GM19372 (cell line): ENCODE measurements at regions not wholly inside any gene's neighbourhood (a gene's known extent, or its start where the extent isn't known, plus 50 kb on each side); places are given as distances from the start of the nearest gene placed in this dataset.
"Not testable (repeated sequence)": the region's sequence is repeated elsewhere in the genome, so short reads cannot be mapped to it uniquely, and the experiment has no call there.

Experiments
- ATAC-seq: cut with Tn5 transposase; IDR thresholded peaks from one replicate; pipeline ENCODE4 v1.9.1; 2021; ENCODE audit warnings: mild to moderate bottlenecking, low read depth, moderate library complexity; ENCODE audit not compliant: unreplicated experiment

DNA sequence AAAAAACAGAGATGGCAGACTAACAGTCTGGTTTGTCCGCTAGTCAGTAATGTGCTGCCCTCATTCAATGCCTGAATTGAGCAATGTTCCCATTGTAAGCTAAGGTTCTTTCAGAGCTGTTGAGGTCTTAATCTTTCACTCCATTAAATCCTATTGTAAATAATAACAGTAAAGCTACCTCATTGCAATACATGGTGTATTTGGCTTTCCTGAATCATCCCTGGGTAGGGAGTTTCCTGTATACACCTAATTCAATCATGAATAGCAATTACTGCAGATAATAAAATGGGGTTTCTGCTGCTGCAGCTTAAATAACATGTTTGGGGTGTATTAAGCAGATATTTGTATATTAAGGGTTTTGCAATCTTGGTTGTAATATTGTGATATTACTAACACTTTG is 1100.2 kb upstream of the INTU start:
- no peak for ATAC-seq

DNA sequence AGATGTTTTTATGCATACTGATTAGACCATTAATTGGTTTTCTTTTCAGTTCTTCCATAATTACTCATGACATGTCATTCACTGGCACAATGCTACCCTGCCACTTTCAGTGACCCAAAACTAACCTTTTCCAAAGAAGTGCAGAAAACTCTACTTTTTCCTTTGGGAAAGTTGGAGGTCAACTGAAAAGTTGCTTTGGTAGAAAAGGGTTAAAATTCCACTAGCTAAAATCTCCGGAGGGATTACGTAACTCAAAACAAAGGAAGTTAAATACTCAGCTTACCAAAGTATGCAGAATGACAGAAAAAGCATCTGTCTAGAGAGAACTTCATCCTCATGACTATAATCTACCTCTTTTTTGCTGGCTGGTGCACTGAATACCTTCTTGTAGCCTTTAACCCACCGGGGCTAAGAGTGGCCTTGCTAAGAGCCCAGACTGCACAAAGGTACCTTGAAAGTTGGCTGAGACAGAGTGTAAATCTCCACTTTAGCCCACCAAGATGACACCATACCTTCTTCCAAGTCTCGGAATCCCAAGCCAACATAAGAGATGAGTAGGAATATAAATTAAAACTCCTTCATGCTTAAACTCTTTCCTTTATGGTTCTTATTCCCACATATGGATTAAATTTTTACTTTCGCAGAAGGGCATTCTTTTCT is 1099.5 kb upstream of the INTU start:
- ATAC-seq = no peak

DNA sequence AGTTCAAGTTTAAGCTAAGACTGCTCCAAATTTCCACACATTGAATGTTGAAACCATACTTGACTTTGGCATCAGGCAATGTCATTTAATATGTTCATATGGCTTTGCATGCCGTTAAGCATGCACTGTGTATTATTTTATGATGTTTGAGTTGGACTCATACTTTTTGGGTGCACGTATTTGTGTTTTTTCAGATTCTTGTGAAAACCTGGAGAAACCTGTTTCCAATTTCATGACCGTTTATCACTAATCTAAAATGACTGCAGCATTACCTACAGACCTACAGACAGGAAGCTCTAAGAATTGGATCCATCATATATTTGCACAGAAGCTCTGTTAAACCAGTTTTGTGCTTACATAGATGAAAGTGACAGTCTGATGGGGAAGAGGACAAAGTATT is 1093.0 kb upstream of the INTU start:
- no peak for ATAC-seq

GRCh38 chr4:126541820-126542219 is 1090.9 kb upstream of the INTU start:
- no peak for ATAC-seq

DNA sequence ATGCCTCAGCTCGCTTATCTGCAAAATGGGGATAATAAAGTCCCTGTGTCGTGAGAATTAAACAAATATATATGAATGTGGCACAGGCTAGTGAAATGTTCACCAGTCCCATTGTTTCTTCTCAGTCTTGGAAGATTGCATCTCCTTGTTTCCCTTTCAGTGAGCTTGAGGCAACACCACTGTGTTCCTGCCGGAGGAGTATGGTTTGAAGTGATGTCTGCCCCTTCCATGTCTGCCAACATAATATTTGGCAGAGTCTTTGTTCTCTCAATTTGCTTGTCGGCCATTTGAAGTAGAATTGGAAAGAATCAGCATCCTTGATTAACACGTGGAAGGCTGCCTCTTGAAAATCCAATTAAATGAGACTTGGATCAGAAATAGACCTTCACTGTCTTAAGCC is 1088.5 kb upstream of the INTU start:
- no peak for ATAC-seq

DNA sequence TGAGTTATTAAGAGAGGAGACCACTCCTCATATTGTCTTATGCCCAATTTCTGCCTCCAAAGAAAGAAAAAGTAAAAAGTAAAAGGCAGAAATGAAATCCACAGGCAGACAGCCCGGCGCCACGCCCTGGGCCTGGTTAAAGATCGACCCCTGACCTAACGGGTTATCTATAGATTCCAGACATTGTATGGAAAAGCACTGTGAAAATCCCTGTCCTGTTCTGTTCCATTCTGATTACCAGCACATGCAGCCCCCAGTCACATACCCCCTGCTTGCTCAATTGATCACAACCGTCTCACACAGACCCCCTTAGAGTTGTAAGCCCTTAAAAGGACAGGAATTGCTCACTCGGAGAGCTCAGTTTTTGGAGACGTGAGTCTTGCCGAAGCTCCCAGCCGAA is 1086.6 kb upstream of the INTU start:
- not testable (repeated sequence) for ATAC-seq

DNA sequence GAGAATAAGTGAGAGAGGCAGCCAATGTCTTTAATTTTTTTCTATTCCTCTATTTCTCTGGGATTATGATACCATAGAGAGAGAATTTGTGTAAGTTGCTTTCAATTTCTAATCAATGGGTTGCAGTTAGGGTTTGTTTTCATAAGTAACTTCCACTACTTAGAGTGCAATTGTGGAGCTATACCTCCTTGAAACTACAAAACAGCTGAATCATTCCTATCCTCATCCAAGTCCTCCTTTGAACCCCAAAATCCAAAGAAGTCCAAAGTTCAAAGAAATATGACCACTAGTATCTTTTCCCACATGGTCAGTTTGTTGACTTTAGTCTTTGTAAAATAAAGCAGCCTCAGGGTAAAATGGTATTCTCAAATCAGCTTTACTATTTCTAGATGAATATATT is 1085.4 kb upstream of the INTU start:
- ATAC-seq = no peak

DNA sequence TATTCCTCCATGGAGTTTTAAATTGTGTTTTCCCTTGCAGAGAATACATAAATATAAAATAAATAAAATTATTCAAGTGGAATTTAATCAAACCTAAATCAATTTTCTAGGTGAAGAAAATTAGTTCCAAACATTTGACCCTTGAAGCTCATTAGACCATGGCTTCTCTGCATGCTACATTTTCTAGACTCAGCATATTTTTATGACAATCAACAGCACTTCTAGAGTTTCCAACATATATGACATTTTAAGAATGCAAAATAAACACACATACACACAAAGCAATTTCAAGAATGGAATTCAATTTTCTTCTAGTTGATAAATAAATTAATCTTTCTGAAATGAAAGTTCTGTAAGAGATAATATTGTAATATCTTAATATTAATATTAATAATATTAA is 1083.9 kb upstream of the INTU start:
- ATAC-seq = no peak

DNA sequence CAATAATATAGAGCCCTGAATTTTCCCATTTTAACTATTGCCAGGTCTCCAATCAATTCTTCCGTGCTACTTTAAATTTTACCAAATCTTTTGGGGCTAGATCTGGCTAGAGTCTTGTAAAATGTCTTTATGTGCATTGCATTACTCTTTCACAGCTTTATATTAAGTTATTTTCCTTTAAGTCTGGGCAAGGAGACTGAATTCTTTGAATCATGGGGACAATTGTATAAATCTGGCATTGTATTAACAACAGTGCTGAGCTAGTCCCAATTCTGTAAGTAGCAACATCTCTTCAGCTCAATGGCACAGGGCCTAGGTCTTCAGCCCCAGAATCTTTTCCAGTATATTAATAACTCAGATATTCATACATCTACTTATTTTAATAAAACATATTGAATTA is 1080.4 kb upstream of the INTU start:
- ATAC-seq = no peak

- no peak for ATAC-seq
Measured at GRCh38 chr4:126553248-126553647, 1079.5 kb upstream of the INTU start.

GRCh38 chr4:126558596-126558995 is 1074.2 kb upstream of the INTU start:
- no peak for ATAC-seq

DNA sequence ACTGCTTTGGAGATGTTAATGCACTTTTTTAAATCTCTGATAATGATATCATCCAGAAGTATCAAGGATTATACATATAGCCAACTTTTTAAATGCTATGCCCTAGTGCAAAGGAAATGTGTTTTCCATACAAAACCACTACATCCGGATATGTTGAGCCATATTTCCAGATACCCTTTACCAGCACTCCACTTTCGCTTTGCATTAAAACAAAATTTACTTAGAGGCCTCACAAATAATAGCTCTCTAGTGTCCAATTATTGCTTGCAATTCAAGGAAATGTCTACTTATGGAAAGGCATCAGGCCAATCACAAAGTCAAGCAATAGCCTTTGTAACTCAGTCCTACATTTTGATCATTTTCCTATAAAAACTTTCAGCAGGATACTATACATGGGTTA is 1072.8 kb upstream of the INTU start:
- ATAC-seq = no peak

DNA sequence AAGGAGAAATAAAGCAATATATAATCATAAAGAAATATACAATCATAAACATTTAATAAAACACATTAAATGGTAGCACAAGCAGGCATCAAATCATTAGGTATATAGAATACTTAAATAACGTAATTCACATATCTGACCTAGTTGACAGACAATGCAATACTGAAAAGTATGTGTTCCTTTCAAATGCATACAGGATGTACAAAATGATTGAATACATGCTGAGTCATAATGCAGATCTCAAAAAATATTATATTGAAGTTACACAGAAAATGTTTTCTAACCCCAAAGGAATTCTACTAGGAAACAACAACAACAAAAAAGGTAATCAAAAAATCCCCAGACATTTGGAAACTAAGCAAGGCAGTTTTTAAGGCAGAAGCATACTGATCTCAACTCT is 1072.0 kb upstream of the INTU start:
- ATAC-seq = no peak

GRCh38 chr4:126563389-126563788 is 1069.4 kb upstream of the INTU start:
- no peak for ATAC-seq

DNA sequence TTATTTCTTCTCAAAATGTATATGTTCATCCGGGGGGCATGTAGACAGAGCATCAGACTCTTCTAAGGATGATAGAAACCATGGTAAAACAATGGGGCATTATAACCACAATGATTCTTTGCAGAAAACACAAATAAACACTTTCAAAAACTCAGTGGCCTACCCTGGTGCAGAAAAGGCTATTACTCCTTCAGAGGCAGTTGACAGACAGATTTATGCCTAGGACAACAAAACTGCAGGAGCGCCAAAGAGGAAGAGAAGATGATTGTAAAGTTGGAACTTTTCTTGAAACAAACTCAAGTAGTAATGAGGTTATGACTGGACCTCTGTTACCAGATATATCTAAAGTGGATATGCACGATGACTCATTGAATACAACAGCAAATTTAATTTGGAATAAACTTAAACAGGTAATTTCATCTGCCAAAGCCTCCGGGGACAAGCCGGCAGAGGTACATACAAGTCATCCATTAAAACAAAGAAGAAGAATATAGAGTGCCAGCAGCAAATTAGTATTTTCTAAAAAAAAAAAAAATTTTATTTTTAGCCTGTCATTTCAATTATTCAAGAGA is 1068.4 kb upstream of the INTU start:
- no peak for ATAC-seq

DNA sequence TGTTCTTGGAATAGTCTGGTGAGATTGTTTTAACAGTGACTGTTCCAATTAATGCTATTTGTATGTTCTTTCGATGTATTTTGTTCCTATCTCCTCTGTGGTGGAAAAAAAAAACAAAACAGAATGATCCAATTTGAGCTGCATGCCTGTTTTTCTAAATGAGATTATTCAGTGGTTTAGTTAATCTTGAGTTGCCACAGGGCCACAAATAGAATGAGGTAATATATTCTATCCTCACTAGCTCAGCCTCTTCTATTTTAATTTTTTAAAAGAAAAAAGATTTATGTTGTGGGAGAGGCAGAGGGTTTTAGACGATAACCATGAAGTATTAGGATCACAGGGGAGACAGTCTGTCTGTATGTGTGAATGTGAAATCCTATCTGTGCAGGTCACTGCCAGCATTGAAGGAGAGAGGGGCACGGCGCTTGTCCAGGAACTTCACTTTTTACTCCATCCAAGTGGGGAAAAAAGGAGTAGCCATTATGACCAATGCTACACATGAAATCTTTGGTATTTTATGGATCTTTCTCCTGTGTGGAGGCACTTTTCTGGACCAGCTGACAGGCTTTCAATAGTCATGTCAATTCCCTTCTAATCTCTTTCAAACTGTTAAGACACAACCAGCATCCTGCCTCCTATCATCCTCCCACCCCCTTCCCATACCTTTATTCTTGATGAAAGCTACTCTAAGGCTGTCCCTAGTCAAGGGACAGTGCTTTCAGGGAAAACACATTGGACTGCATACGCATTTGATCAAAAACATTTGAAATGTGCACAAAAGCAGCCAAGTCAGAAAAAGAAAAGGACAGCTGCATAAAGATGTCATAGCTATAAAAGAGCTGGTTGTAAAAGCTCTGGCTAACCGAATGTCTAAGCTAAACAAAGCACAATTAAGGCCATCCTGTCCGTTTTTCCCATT is 1063.8 kb upstream of the INTU start:
- ATAC-seq = no peak

- ATAC-seq = no peak
Measured at GRCh38 chr4:126572264-126572663, 1060.5 kb upstream of the INTU start.

DNA sequence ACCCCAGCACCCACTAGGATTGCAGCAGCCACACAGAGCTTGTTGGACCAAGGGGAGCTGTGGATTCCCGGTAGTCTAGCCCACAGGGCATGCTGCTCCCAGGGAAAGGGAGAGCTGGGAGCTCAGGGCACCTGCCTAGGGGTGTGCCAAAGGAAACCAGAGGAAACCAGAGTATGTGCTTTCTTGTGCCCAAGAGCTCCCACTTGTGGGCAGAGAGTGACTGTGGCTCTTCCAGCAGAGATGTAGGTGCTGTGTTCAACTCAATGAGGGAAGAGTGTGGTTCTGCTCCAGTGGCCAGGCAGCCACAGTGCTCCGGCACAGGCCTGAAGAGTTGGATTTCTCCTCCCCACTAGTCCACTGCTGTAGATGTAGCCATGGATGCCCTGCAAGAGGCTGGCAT is 1050.0 kb upstream of the INTU start:
- ATAC-seq = no peak

DNA sequence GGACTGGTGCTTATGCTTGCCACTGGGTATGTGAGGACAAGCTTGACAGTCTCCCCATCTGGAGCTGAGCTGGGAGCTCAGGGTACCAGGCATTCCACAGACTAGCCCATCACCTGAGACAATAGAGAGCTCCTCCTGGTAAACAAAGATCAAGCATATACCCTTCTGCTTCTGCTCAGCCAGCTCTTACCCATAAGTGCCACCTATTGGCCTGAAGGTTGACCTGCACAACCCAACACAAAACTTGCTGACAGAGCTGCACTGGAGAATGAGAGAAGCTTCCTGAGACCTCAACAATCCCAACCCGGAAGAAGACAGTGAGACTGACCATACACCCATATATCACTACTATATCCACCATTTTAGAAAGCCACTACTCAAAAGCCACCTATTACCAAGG is 1049.2 kb upstream of the INTU start:
- ATAC-seq = no peak

GRCh38 chr4:126591583-126591982 is 1041.2 kb upstream of the INTU start:
- ATAC-seq = no peak

DNA sequence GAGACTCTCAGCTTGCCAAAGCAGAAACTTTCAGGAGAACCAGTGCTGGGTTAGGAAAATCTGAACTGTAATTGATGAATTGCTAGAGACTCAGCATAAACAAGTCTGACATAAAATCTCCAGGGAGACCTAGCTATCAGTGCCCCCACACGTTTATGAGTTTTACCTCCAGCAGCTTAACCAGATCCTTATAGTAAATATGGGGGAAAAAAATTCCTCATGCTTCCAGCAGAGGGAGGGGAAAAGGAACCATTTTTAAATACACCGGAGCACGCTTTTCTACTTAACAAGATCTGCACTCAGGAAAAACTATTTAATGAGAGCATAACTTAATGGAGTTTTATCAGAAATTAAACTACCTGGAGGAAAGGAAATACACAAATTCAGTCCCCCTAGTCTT is 1040.7 kb upstream of the INTU start:
- no peak for ATAC-seq

GRCh38 chr4:126593626-126594025 is 1039.1 kb upstream of the INTU start:
- no peak for ATAC-seq
